SK-N-SH (cell line): ENCODE measurements at regions not wholly inside any gene's neighbourhood (a gene's known extent, or its start where the extent isn't known, plus 50 kb on each side); places are given as distances from the start of the nearest gene placed in this dataset.

Source experiments
- CTCF ChIA-PET: fragments of 300-600, 350-600 bp; formaldehyde crosslinking; extraction: SDS; loops from one replicate; lab custom pipeline; 2021; lab: Yijun Ruan, JAX
- POLR2A ChIA-PET: fragments of 350-600 bp; sonication (Branson Sonifier 250); formaldehyde crosslinking; extraction: SDS; loops from one replicate; lab custom pipeline; 2020; ENCODE audit warnings: antibody characterized with exemption, inconsistent platforms; lab: Yijun Ruan, JAX
- DNase-seq: peaks from one replicate; pipeline ENCODE4 v3.0.0; 2012
- H2AFZ ChIP-seq: fragments of 200-600 bp; sonication (generic); 2 replicates; pipeline ENCODE4 v1.8.1; 2016; ENCODE audit warnings: antibody characterized with exemption, mild to moderate bottlenecking, low read depth
- H3F3A ChIP-seq: fragments of 200-600 bp; sonication (generic); replicated peaks from 2 replicates; pipeline ENCODE3; 2016; ENCODE audit warnings: antibody characterized with exemption, mild to moderate bottlenecking; ENCODE audit not compliant: insufficient read depth
- H3K27ac ChIP-seq, 2 experiments: fragments of 200-500 bp in 1 of 2; fragments of 200-600 bp in 1 of 2; sonication (Bioruptor generic) in 1 of 2; sonication (generic), shearing (Covaris generic) in 1 of 2; 2 replicates each; pipeline versions ENCODE4 v1.5.1 to v1.6.1; 2014 to 2016; ENCODE audit warnings: low read depth in 2 of 2, inconsistent platforms in 1 of 2, low read length in 1 of 2, mild to moderate bottlenecking in 1 of 2, mixed read lengths in 1 of 2
- H3K27me3 ChIP-seq: fragments of 200-600 bp; sonication (generic), shearing (Covaris generic); 2 replicates; pipeline ENCODE4 v1.6.1; 2016; ENCODE audit warnings: mixed run types; ENCODE audit not compliant: insufficient read depth
- H3K36me3 ChIP-seq, 2 experiments: fragments of 200-500 bp in 1 of 2; fragments of 200-600 bp in 1 of 2; sonication (Bioruptor generic) in 1 of 2; sonication (generic) in 1 of 2; replicated peaks in 1 of 2; 2 replicates each; pipeline versions ENCODE3 to v1.5.1; 2014 to 2016; ENCODE audit warnings: low read length in 1 of 2, mild to moderate bottlenecking in 1 of 2; ENCODE audit not compliant: insufficient read depth in 2 of 2, control insufficient read depth in 1 of 2
- H3K4me1 ChIP-seq, 2 experiments: fragments of 200-500 bp in 1 of 2; fragments of 200-600 bp in 1 of 2; sonication (Bioruptor generic) in 1 of 2; sonication (generic), shearing (Covaris generic) in 1 of 2; 2 replicates each; pipeline versions ENCODE4 v1.5.1 to v1.6.1; 2014 to 2016; ENCODE audit warnings: low read depth in 1 of 2, low read length in 1 of 2, mixed run types in 1 of 2; ENCODE audit not compliant: insufficient read depth in 2 of 2, control insufficient read depth in 1 of 2
- H3K4me2 ChIP-seq: fragments of 200-600 bp; sonication (generic), shearing (Covaris generic); 2 replicates; pipeline ENCODE4 v1.6.1; 2017; ENCODE audit warnings: mixed run types
- H3K4me3 ChIP-seq, 2 experiments: fragments of 200-500 bp in 1 of 2; fragments of 200-600 bp in 1 of 2; sonication (Bioruptor generic) in 1 of 2; sonication (generic), shearing (Covaris generic) in 1 of 2; 2 replicates each; pipeline versions ENCODE4 v1.5.1 to v1.8.1; 2014 to 2016; ENCODE audit warnings: low read depth in 2 of 2, inconsistent platforms in 1 of 2, low read length in 1 of 2, mild to moderate bottlenecking in 1 of 2, mixed read lengths in 1 of 2, moderate library complexity in 1 of 2
- H3K79me2 ChIP-seq: fragments of 200-600 bp; sonication (generic); 2 replicates; pipeline ENCODE4 v1.8.1; 2017; ENCODE audit warnings: mild to moderate bottlenecking; ENCODE audit not compliant: insufficient read depth
- H3K9ac ChIP-seq: fragments of 200-600 bp; sonication (generic); 2 replicates; pipeline ENCODE4 v1.6.1; 2017; ENCODE audit warnings: mixed run types
- H3K9me2 ChIP-seq: fragments of 200-600 bp; sonication (generic); 2 replicates; pipeline ENCODE4 v1.6.1; 2017; ENCODE audit warnings: mixed run types
- H3K9me3 ChIP-seq: fragments of 200-600 bp; sonication (generic); 2 replicates; pipeline ENCODE4 v1.6.1; 2017; ENCODE audit warnings: mixed run types, mild to moderate bottlenecking, moderate library complexity
- H4K20me1 ChIP-seq: fragments of 200-600 bp; sonication (generic); 2 replicates; pipeline ENCODE4 v1.6.1; 2017; ENCODE audit warnings: mild to moderate bottlenecking, mixed run types; ENCODE audit not compliant: insufficient read depth
- CTCF ChIP-seq: fragments of 200-600 bp; sonication (generic); IDR thresholded peaks from 2 replicates; pipeline ENCODE4 v1.6.1; 2017; ENCODE audit warnings: antibody characterized with exemption, mild to moderate bottlenecking, moderate library complexity
- EP300 ChIP-seq, 2 experiments: IDR thresholded peaks; 2 replicates each; pipeline versions ENCODE4 v1.4.0 to v1.6.1; 2012; ENCODE audit warnings: borderline replicate concordance in 1 of 2, low read depth in 1 of 2, low read length in 1 of 2
- FOXM1 ChIP-seq: IDR thresholded peaks from 2 replicates; pipeline ENCODE4 v1.4.0; 2012; ENCODE audit warnings: low read depth, mild to moderate bottlenecking
- GATA2 ChIP-seq: sonication (generic); formaldehyde crosslinking; IDR thresholded peaks from 2 replicates; pipeline ENCODE4 v1.5.0; 2020; ENCODE audit warnings: mild to moderate bottlenecking, missing genetic modification reagents
- MXI1 ChIP-seq: IDR thresholded peaks from 2 replicates; pipeline ENCODE4 v1.6.1; 2012; ENCODE audit warnings: mild to moderate bottlenecking, low read depth, low read length, improper control_type of control experiment
- NFIC ChIP-seq: IDR thresholded peaks from 2 replicates; pipeline ENCODE4 v1.4.0; 2012; ENCODE audit warnings: borderline replicate concordance
- RCOR1 ChIP-seq: fragments of 150-350 bp; IDR thresholded peaks from 2 replicates; pipeline ENCODE4 v1.6.1; 2017; ENCODE audit warnings: antibody characterized with exemption, low read length
- RFX5 ChIP-seq: IDR thresholded peaks from 2 replicates; pipeline ENCODE4 v1.6.1; 2012; ENCODE audit warnings: mild to moderate bottlenecking, improper control_type of control experiment, low read length
- SMC3 ChIP-seq: IDR thresholded peaks from 2 replicates; pipeline ENCODE4 v1.6.1; 2012; ENCODE audit warnings: low read depth, low read length, improper control_type of control experiment
- TCF12 ChIP-seq: IDR thresholded peaks from 2 replicates; pipeline ENCODE4 v1.4.0; 2012
- TEAD4 ChIP-seq: IDR thresholded peaks from 2 replicates; pipeline ENCODE4 v1.4.0; 2012; ENCODE audit warnings: mild to moderate bottlenecking, borderline replicate concordance; ENCODE audit not compliant: insufficient read depth
- USF2 ChIP-seq: fragments of 150-350 bp; IDR thresholded peaks from 2 replicates; pipeline ENCODE4 v1.6.1; 2017; ENCODE audit warnings: antibody characterized with exemption, low read length, low read depth, borderline replicate concordance
- YY1 ChIP-seq: IDR thresholded peaks from 2 replicates; pipeline ENCODE4 v1.4.0; 2012; ENCODE audit warnings: low read depth, mild to moderate bottlenecking
- WGBS: methylation state at CpG from one replicate; pipeline ENCODE4 v1.1.6; 2017; ENCODE audit warnings: low lambda C conversion rate; 5-methylcytosine and 5-hydroxymethylcytosine counted together

GRCh38 chr7:85821926-85822325 lies 635.1 kb upstream of the SEMA3D start (continued):
- TF ChIP-seq CTCF (no peak), RFX5 (no peak), FOXM1 (no peak)
- TF ChIP-seq, all 33 proteins: peak for 0

GRCh38 chr7:85820702-85821443 lies 634.0 kb upstream of the SEMA3D start:
- ChIA-PET POLR2A (no interaction called here), CTCF (interaction anchor here (0.7 to 1.7 kb wide), 3 partner anchors 9 to 780 kb away, joined by 3 to 10 read pairs (median 3); no protein-coding TSS in a partner anchor)
- Histone ChIP-seq H3K4me3 (no peak overlapping the region), H3K4me2 (no peak overlapping the region), H3K4me1 (no peaks in the 10 kb centered on the region; a peak in 1 of 4 replicates), H3K9me2 (no peaks in the 10 kb centered on the region; the same call in 1 of the 2 replicates), H3K9me3 (0 out of 2 replicates have a peak, but pooled peaks cover 7% of the 10 kb centered on the region), H4K20me1 (no peaks in the 10 kb centered on the region), H3K27me3 (no peaks in the 10 kb centered on the region), H3K79me2 (no peaks in the 10 kb centered on the region), H3K9ac (no peak overlapping the region), H3K27ac (no peak overlapping the region), H2AFZ (no peak overlapping the region), H3K36me3 (no peaks in the 10 kb centered on the region), H3F3A (no peaks in the 10 kb centered on the region)
- DNase-seq: no peak
- WGBS: 75% methylated on average over 4 of the region's 5 CpGs
- TF ChIP-seq FOXM1: no peak
- TF ChIP-seq TCF12: no peak
- no peak for TF ChIP-seq NFIC
- TF ChIP-seq MXI1: no peak
- no peak for TF ChIP-seq SMC3

GRCh38 chr7:85815526-85815925 lies 628.7 kb upstream of the SEMA3D start:
- Histone ChIP-seq H3K79me2 (no peaks in the 10 kb centered on the region), H3K27ac (no peak overlapping the region), H3K4me2 (no peak overlapping the region), H3K9me2 (no peaks in the 10 kb centered on the region; the same call in 1 of the 2 replicates), H2AFZ (no peak overlapping the region), H3K4me3 (no peak overlapping the region), H4K20me1 (no peaks in the 10 kb centered on the region), H3K4me1 (no peaks in the 10 kb centered on the region; a peak in 1 of 4 replicates), H3K27me3 (no peaks in the 10 kb centered on the region), H3K9me3 (0 out of 2 replicates have a peak, but pooled peaks cover 7% of the 10 kb centered on the region), H3K36me3 (no peaks in the 10 kb centered on the region), H3K9ac (no peak overlapping the region), H3F3A (no peaks in the 10 kb centered on the region)
- no peak for TF ChIP-seq TEAD4
- no peak for TF ChIP-seq YY1
- TF ChIP-seq EP300 (IDR thresholded peaks at IDR 0.05; ENCODE audit: borderline replicate concordance in 1 of 2, low read depth in 1 of 2, low read length in 1 of 2): peak in 1 of 2 experiments; percentile 57; a peak in 1 of 4 replicates
- TF ChIP-seq RCOR1: peak; percentile 48; the same call in 1 of the 2 replicates
- TF ChIP-seq RFX5: no peak
- TF ChIP-seq TCF12: peak; percentile 70
- peak; percentile 33; the same call in 1 of the 2 replicates for TF ChIP-seq GATA2
- TF ChIP-seq USF2: no peak
- peak; percentile 31 for DNase-seq
- ChIA-PET CTCF (interaction anchor here (2.1 kb wide), 1 partner anchor 14 kb away, joined by 14 read pairs; no protein-coding TSS in a partner anchor), POLR2A (no interaction called here)
